ENCODE measurements at regions not wholly inside any gene's neighbourhood (a gene's known extent, or its start where the extent isn't known, plus 50 kb on each side); places are given as distances from the start of the nearest gene placed in this dataset.
"Not testable (repeated sequence)": the region's sequence is repeated elsewhere in the genome, so short reads cannot be mapped to it uniquely, and the experiment has no call there.

- no peak for DNase-seq
Observed at GRCh38 chr3:145219355-145220235, 941.4 kb downstream of the PLOD2 start.

DNA sequence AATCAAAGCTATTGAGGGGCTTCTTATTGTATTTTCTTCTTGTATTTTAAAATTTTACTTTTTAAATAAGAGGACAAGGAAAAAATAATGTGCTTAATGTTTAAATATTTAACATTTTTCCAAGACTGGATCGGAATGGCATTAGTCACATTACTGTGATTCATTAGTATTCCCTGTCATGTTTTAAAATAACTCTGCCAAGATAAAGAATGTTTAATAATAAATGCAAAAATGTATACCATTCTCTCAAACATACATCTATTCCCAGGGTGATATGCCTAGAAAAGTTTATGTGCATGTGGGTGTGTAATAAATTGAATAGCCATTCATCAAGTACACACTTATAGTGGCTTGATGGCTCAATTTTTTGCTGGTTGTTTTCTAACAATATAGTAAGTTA, 936.1 kb downstream of the PLOD2 start:
- no peak for DNase-seq

- DNase-seq: no peak
Observed at GRCh38 chr3:145243875-145244274, 917.1 kb downstream of the PLOD2 start.

- no peak for DNase-seq
Observed at GRCh38 chr3:145244327-145244726, 916.7 kb downstream of the PLOD2 start.

GRCh38 chr3:145246291-145246690, 914.7 kb downstream of the PLOD2 start:
- no peak for DNase-seq

DNA sequence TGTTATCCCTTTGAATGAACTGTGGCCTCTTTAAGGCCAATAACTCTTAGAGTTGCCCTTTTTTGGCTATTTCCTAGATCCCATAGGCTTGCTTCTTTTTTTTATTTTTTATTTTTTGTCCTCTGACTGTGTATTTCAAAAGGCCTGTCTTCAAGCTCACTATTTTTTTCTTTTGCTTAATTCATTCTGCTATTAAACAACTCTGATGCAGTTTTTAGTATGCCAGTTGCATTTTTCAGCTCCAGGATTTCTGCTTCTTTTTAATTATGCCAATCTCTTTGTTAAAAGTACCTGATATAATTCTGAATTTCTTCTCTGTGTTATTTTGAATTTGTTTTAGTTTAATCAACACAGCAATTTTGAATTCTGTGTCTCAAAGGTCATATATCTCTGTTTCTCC, 912.1 kb downstream of the PLOD2 start:
- DNase-seq: no peak

- DNase-seq: no peak
Observed at GRCh38 chr3:145251311-145251710, 909.7 kb downstream of the PLOD2 start.

GRCh38 chr3:145257967-145258366, 903.0 kb downstream of the PLOD2 start:
- DNase-seq: not testable (repeated sequence)

GRCh38 chr3:145259166-145259880, 901.7 kb downstream of the PLOD2 start:
- DNase-seq: no peak

DNA sequence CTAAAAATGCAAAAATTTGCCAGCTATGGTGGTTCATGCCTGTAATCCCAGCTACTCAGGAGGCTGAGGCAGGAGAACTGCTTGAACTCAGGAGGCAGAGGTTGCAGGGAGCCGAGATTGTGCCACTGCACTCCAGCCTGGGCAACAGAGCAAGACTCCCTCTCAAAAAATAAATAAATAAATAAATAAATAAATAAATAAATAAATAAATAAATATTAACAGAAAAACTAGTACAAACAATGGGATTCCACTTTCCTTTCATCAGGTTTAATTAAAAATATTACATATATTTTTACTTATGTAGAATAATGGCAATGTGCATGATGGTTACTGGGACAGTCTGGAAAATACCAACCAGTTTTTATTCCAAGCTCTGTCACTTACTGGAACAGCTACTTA, 897.5 kb downstream of the PLOD2 start:
- not testable (repeated sequence) for DNase-seq

GRCh38 chr3:145266368-145266767, 894.6 kb downstream of the PLOD2 start:
- DNase-seq: no peak

DNA sequence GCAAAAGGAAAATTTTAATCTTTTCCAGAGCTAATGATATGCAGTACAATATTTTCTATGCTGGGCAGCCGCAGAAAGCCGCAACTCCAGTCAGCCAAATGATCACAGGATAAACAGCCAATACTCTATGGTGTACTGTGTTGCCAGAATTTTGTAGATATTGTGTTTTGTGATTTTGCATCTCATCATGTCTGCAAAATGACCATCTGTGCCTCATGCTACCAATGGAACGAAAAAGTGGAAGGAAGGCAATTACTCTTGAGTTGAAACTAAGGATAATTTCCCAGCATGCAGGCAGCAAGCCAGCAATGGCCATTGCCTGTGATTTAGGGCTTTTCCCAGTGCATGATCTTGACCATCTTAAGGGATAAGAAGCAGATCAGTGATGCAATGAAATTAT, 891.9 kb downstream of the PLOD2 start:
- no peak for DNase-seq

- no peak for DNase-seq
Observed at GRCh38 chr3:145272684-145273083, 888.3 kb downstream of the PLOD2 start.

DNA sequence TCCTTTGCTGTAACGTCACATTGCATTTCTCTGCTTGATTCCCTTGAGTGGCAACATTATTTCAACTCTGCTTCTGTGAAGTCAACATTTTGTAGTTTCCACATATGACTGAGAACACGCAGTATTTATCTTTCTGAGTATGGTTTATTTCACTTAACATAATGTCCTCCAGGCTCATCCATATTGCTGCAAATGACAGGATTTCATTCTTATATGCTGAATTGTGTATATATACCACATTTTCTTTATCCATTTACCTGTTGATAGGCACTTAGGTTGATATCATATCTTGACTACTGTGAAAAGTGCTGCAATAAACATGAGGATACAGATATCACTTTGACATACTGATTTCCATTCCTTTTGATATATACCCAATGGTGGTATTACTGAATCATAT, 878.5 kb downstream of the PLOD2 start:
- no peak for DNase-seq

- DNase-seq: no peak
Observed at GRCh38 chr3:145286937-145287336, 874.0 kb downstream of the PLOD2 start.

DNA sequence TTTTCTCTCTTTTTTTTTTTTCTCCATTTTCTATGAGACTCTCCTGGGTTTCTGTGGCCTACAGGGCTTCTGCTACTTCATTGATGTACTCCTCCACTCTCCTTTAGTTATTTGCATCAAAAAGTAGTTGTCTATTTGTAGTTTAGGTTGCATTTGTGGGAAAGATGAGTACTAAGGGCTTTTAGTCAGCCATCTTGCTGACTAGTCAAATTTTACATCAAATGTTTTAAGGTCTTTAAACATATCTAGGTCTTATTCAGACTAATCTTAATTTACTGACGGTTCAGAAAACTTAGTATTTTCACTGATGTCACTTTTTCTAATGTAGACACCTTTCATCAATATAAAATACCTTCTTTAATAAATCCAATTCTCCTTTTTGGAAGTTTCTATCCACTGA, 871.0 kb downstream of the PLOD2 start:
- no peak for DNase-seq

- DNase-seq: no peak
Observed at GRCh38 chr3:145294572-145294971, 866.4 kb downstream of the PLOD2 start.

DNA sequence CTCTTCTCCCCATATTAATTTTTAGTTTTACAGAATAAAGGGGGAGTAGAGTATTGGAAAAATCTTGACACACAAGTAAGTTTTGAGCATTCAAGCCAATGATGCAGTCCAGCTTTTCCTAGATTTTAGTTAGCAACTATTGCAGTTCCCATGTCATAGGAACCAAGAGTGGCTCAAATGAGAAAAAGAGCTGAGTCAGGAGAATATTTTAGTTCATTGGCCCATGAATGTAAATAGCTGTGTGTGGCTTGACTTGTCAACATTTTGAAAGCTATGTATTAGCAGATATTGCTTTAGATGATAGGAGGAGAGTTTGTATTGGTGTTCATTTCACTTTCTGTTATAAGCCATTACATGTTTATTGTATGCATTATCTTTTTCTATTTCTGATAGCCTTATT, 853.7 kb downstream of the PLOD2 start:
- DNase-seq: no peak

- no peak for DNase-seq
Observed at GRCh38 chr3:145313751-145314150, 847.2 kb downstream of the PLOD2 start.

- DNase-seq: not testable (repeated sequence)
Observed at GRCh38 chr3:145316253-145316652, 844.7 kb downstream of the PLOD2 start.

- DNase-seq: no peak
Observed at GRCh38 chr3:145326666-145327065, 834.3 kb downstream of the PLOD2 start.

GRCh38 chr3:145333427-145333826, 827.6 kb downstream of the PLOD2 start:
- not testable (repeated sequence) for DNase-seq

GRCh38 chr3:145333931-145334330, 827.1 kb downstream of the PLOD2 start:
- DNase-seq: no peak

DNA sequence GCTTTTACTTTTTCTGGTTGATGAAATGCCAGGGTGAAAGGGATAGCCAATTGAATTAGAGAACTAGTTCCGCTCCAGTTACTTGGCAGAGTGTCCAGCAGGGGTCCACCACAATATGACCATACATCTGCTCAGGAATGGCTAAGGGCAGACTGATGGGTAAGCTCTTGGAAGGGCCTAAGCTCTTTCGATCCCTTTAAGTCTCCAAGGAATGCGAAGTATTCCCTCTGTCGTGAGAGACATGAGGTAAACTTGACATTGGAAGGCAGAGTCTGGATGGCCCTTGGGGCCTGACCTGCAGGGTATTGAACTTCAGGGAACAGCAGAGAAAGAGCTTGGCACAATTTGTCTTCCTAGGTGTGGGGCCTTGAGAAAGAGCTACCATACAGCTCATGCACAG, 805.8 kb downstream of the PLOD2 start:
- no peak for DNase-seq
